Stimulated activated naive CD8-positive, alpha-beta T cell treated with anti-CD3 and anti-CD28 coated beads, Interleukin-15, Interleukin-2, amounts not matched to agents 100 ng/mL and 50 ng/mL, for 24 hours (primary cell): ENCODE measurements at regions not wholly inside any gene's neighbourhood (a gene's known extent, or its start where the extent isn't known, plus 50 kb on each side); places are given as distances from the start of the nearest gene placed in this dataset.

Experiments used
- H3K27ac Mint-ChIP-seq: one replicate; pipeline ENCODE4 v1.8.0; 2021; ENCODE audit warnings: mild to moderate bottlenecking, mixed read lengths
- H3K27me3 Mint-ChIP-seq: one replicate; pipeline ENCODE4 v1.8.0; 2021; ENCODE audit warnings: mixed read lengths
- H3K36me3 Mint-ChIP-seq: one replicate; pipeline ENCODE4 v1.8.0; 2021; ENCODE audit warnings: low read depth, mixed read lengths
- H3K4me1 Mint-ChIP-seq: one replicate; pipeline ENCODE4 v1.8.0; 2021; ENCODE audit warnings: low read depth, mixed read lengths
- H3K4me3 Mint-ChIP-seq: one replicate; pipeline ENCODE4 v1.8.0; 2021; ENCODE audit warnings: mild to moderate bottlenecking, mixed read lengths
- H3K9me3 Mint-ChIP-seq: one replicate; pipeline ENCODE4 v1.8.0; 2021; ENCODE audit warnings: mixed read lengths

GRCh38 chr10:78929541-78929940 is 139.2 kb upstream of the ZMIZ1 start:
- Mint-ChIP-seq H3K36me3 (no peaks in the 10 kb centered on the region), H3K9me3 (no peaks in the 10 kb centered on the region), H3K27me3 (no peaks in the 10 kb centered on the region), H3K27ac (no peak overlapping the region), H3K4me1 (no peaks in the 10 kb centered on the region), H3K4me3 (no peak overlapping the region)

- Mint-ChIP-seq H3K27ac (no peak overlapping the region), H3K36me3 (no peaks in the 10 kb centered on the region), H3K4me1 (no peaks in the 10 kb centered on the region), H3K4me3 (no peak overlapping the region), H3K27me3 (no peaks in the 10 kb centered on the region), H3K9me3 (no peaks in the 10 kb centered on the region)
Observed at GRCh38 chr10:78931321-78932053, 137.3 kb upstream of the ZMIZ1 start.

- Mint-ChIP-seq H3K27ac (no peak overlapping the region), H3K4me3 (no peak overlapping the region), H3K9me3 (no peaks in the 10 kb centered on the region), H3K4me1 (no peaks in the 10 kb centered on the region), H3K27me3 (no peaks in the 10 kb centered on the region), H3K36me3 (no peaks in the 10 kb centered on the region)
Observed at GRCh38 chr10:78932054-78932386, 136.7 kb upstream of the ZMIZ1 start.

- Mint-ChIP-seq H3K36me3 (no peaks in the 10 kb centered on the region), H3K4me1 (no peaks in the 10 kb centered on the region), H3K27me3 (no peaks in the 10 kb centered on the region), H3K27ac (no peak overlapping the region), H3K9me3 (no peaks in the 10 kb centered on the region), H3K4me3 (no peak overlapping the region)
Observed at GRCh38 chr10:78932861-78933260, 135.9 kb upstream of the ZMIZ1 start.

- Mint-ChIP-seq H3K4me1 (no peaks in the 10 kb centered on the region), H3K9me3 (no peaks in the 10 kb centered on the region), H3K36me3 (no peaks in the 10 kb centered on the region), H3K27ac (no peak overlapping the region), H3K4me3 (no peak overlapping the region), H3K27me3 (no peaks in the 10 kb centered on the region)
Observed at GRCh38 chr10:78933828-78934531, 134.8 kb upstream of the ZMIZ1 start.

GRCh38 chr10:78934532-78934898 is 134.3 kb upstream of the ZMIZ1 start:
- no peak overlapping the region for H3K4me3 Mint-ChIP-seq
- no peak overlapping the region for H3K27ac Mint-ChIP-seq
- H3K36me3 Mint-ChIP-seq = no peaks in the 10 kb centered on the region
- H3K9me3 Mint-ChIP-seq = no peaks in the 10 kb centered on the region
- H3K4me1 Mint-ChIP-seq = no peaks in the 10 kb centered on the region
- no peaks in the 10 kb centered on the region for H3K27me3 Mint-ChIP-seq

GRCh38 chr10:78934994-78935602 is 133.7 kb upstream of the ZMIZ1 start:
- H3K4me1 Mint-ChIP-seq = no peaks in the 10 kb centered on the region
- no peak overlapping the region for H3K27ac Mint-ChIP-seq
- no peaks in the 10 kb centered on the region for H3K27me3 Mint-ChIP-seq

GRCh38 chr10:78935697-78936407 is 132.9 kb upstream of the ZMIZ1 start:
- H3K27ac Mint-ChIP-seq = no peak overlapping the region

More at GRCh38 chr10:78934994-78935602, 133.7 kb upstream of the ZMIZ1 start:
- H3K9me3 Mint-ChIP-seq = no peaks in the 10 kb centered on the region
- H3K36me3 Mint-ChIP-seq = no peaks in the 10 kb centered on the region
- H3K4me3 Mint-ChIP-seq = no peak overlapping the region

GRCh38 chr10:78936412-78937342 is 132.1 kb upstream of the ZMIZ1 start:
- Mint-ChIP-seq H3K27ac (no peak overlapping the region), H3K27me3 (no peaks in the 10 kb centered on the region), H3K36me3 (no peaks in the 10 kb centered on the region), H3K9me3 (no peaks in the 10 kb centered on the region), H3K4me1 (no peaks in the 10 kb centered on the region), H3K4me3 (no peak overlapping the region)

More at GRCh38 chr10:78935697-78936407, 132.9 kb upstream of the ZMIZ1 start:
- Mint-ChIP-seq H3K27me3 (no peaks in the 10 kb centered on the region), H3K36me3 (no peaks in the 10 kb centered on the region), H3K4me1 (no peaks in the 10 kb centered on the region), H3K4me3 (no peak overlapping the region), H3K9me3 (no peaks in the 10 kb centered on the region)

- H3K36me3 Mint-ChIP-seq = no peaks in the 10 kb centered on the region
- no peaks in the 10 kb centered on the region for H3K9me3 Mint-ChIP-seq
- H3K27me3 Mint-ChIP-seq = no peaks in the 10 kb centered on the region
- no peaks in the 10 kb centered on the region for H3K4me1 Mint-ChIP-seq
- no peak overlapping the region for H3K4me3 Mint-ChIP-seq
- no peak overlapping the region for H3K27ac Mint-ChIP-seq
Observed at GRCh38 chr10:78937393-78937792, 131.4 kb upstream of the ZMIZ1 start.

- Mint-ChIP-seq H3K36me3 (no peaks in the 10 kb centered on the region), H3K27ac (no peak overlapping the region), H3K27me3 (no peaks in the 10 kb centered on the region), H3K4me3 (no peak overlapping the region), H3K4me1 (no peaks in the 10 kb centered on the region), H3K9me3 (no peaks in the 10 kb centered on the region)
Observed at GRCh38 chr10:78937800-78938694, 130.7 kb upstream of the ZMIZ1 start.

- no peaks in the 10 kb centered on the region for H3K36me3 Mint-ChIP-seq
Observed at GRCh38 chr10:78938695-78939672, 129.8 kb upstream of the ZMIZ1 start.

GRCh38 chr10:78942091-78942501 is 126.7 kb upstream of the ZMIZ1 start:
- Mint-ChIP-seq H3K27ac (no peak overlapping the region), H3K9me3 (no peaks in the 10 kb centered on the region), H3K36me3 (no peaks in the 10 kb centered on the region), H3K4me3 (no peak overlapping the region), H3K27me3 (no peaks in the 10 kb centered on the region), H3K4me1 (no peaks in the 10 kb centered on the region)

More at GRCh38 chr10:78938695-78939672, 129.8 kb upstream of the ZMIZ1 start:
- no peak overlapping the region for H3K4me3 Mint-ChIP-seq
- no peaks in the 10 kb centered on the region for H3K9me3 Mint-ChIP-seq
- H3K27me3 Mint-ChIP-seq = no peaks in the 10 kb centered on the region
- no peaks in the 10 kb centered on the region for H3K4me1 Mint-ChIP-seq
- peak overlapping the region; percentile 58 for H3K27ac Mint-ChIP-seq
